GM19467 (cell line): ENCODE measurements at regions not wholly inside any gene's neighbourhood (a gene's known extent, or its start where the extent isn't known, plus 50 kb on each side); places are given as distances from the start of the nearest gene placed in this dataset.
"Not testable (repeated sequence)": the region's sequence is repeated elsewhere in the genome, so short reads cannot be mapped to it uniquely, and the experiment has no call there.

ENCODE experiments used
- ATAC-seq: cut with Tn5 transposase; IDR thresholded peaks from one replicate; pipeline ENCODE4 v1.9.1; 2021; ENCODE audit warnings: mild to moderate bottlenecking, moderate library complexity; ENCODE audit not compliant: unreplicated experiment

GRCh38 chr5:114148253-114148652, 213.6 kb upstream of the KCNN2 start:
- ATAC-seq: no peak

GRCh38 chr5:114148728-114149127, 213.1 kb upstream of the KCNN2 start:
- not testable (repeated sequence) for ATAC-seq

GRCh38 chr5:114152656-114153360, 209.1 kb upstream of the KCNN2 start:
- no peak for ATAC-seq

GRCh38 chr5:114153392-114153791, 208.5 kb upstream of the KCNN2 start:
- no peak for ATAC-seq

GRCh38 chr5:114153833-114154232, 208.0 kb upstream of the KCNN2 start:
- no peak for ATAC-seq

- no peak for ATAC-seq
Observed at GRCh38 chr5:114166081-114166480, 195.8 kb upstream of the KCNN2 start.

GRCh38 chr5:114174131-114174530, 187.7 kb upstream of the KCNN2 start:
- no peak for ATAC-seq

- ATAC-seq: no peak
Observed at GRCh38 chr5:114174837-114175236, 187.0 kb upstream of the KCNN2 start.

GRCh38 chr5:114176356-114176755, 185.5 kb upstream of the KCNN2 start:
- ATAC-seq: no peak

- no peak for ATAC-seq
Observed at GRCh38 chr5:114179134-114179533, 182.7 kb upstream of the KCNN2 start.

GRCh38 chr5:114184006-114184405, 177.9 kb upstream of the KCNN2 start:
- no peak for ATAC-seq

- ATAC-seq: no peak
Observed at GRCh38 chr5:114185274-114185673, 176.6 kb upstream of the KCNN2 start.

- ATAC-seq: no peak
Observed at GRCh38 chr5:114191441-114191840, 170.4 kb upstream of the KCNN2 start.

- ATAC-seq: no peak
Observed at GRCh38 chr5:114192108-114192507, 169.8 kb upstream of the KCNN2 start.

GRCh38 chr5:114201332-114201731, 160.5 kb upstream of the KCNN2 start:
- ATAC-seq: no peak

GRCh38 chr5:114204923-114205322, 156.9 kb upstream of the KCNN2 start:
- no peak for ATAC-seq

GRCh38 chr5:114206640-114207039, 155.2 kb upstream of the KCNN2 start:
- ATAC-seq: no peak

- ATAC-seq: no peak
Observed at GRCh38 chr5:114207615-114208014, 154.3 kb upstream of the KCNN2 start.

- ATAC-seq: no peak
Observed at GRCh38 chr5:114208120-114208519, 153.8 kb upstream of the KCNN2 start.

- ATAC-seq: no peak
Observed at GRCh38 chr5:114208588-114208987, 153.3 kb upstream of the KCNN2 start.

GRCh38 chr5:114210662-114211061, 151.2 kb upstream of the KCNN2 start:
- no peak for ATAC-seq

GRCh38 chr5:114221807-114222206, 140.1 kb upstream of the KCNN2 start:
- no peak for ATAC-seq

- peak; percentile 56 for ATAC-seq
Observed at GRCh38 chr5:114223866-114224265, 138.0 kb upstream of the KCNN2 start.
